GM23338 (cell line): ENCODE measurements at regions not wholly inside any gene's neighbourhood (a gene's known extent, or its start where the extent isn't known, plus 50 kb on each side); places are given as distances from the start of the nearest gene placed in this dataset.

Source experiments
- ATAC-seq: fragments of 200-7000 bp; cut with Tn5 transposase; 3 replicates; pipeline ENCODE4 v1.9.1; 2020
- DNase-seq: peaks from one replicate; pipeline ENCODE4 v3.0.0-alpha.2; 2015; ENCODE audit warnings: low spot score
- H2AFZ ChIP-seq: fragments of 200-600 bp; sonication (generic); 2 replicates; pipeline ENCODE4 v1.8.0; 2016; ENCODE audit warnings: antibody characterized with exemption, mild to moderate bottlenecking, moderate library complexity
- H3F3A ChIP-seq: fragments of 200-600 bp; sonication (generic); replicated peaks from 2 replicates; pipeline ENCODE4 v1.8.0; 2017; ENCODE audit warnings: antibody characterized with exemption, mixed run types, low read depth
- H3K27ac ChIP-seq: fragments of 200-600 bp; sonication (generic); 2 replicates; pipeline ENCODE4 v1.6.1; 2016; ENCODE audit warnings: low read depth
- H3K27me3 ChIP-seq: fragments of 200-600 bp; sonication (generic); 2 replicates; pipeline ENCODE4 v1.8.0; 2016; ENCODE audit warnings: mild to moderate bottlenecking, mixed run types, moderate library complexity; ENCODE audit not compliant: insufficient read depth
- H3K36me3 ChIP-seq: fragments of 200-600 bp; sonication (generic); 2 replicates; pipeline ENCODE4 v1.8.0; 2016; ENCODE audit warnings: mild to moderate bottlenecking; ENCODE audit not compliant: insufficient read depth
- H3K4me1 ChIP-seq: fragments of 200-600 bp; sonication (generic); 2 replicates; pipeline ENCODE4 v1.8.0; 2016; ENCODE audit warnings: mild to moderate bottlenecking, moderate library complexity; ENCODE audit not compliant: insufficient read depth
- H3K4me2 ChIP-seq: fragments of 200-600 bp; sonication (generic); 2 replicates; pipeline ENCODE4 v1.7.1; 2017; ENCODE audit warnings: mixed run types
- H3K4me3 ChIP-seq: fragments of 200-600 bp; sonication (generic); 2 replicates; pipeline ENCODE4 v1.6.1; 2016; ENCODE audit warnings: mixed run types
- H3K79me2 ChIP-seq: fragments of 200-600 bp; sonication (generic); replicated peaks from 2 replicates; pipeline ENCODE4 v1.8.0; 2017; ENCODE audit warnings: mild to moderate bottlenecking; ENCODE audit not compliant: insufficient read depth
- H3K9me2 ChIP-seq: fragments of 200-600 bp; sonication (generic); 2 replicates; pipeline ENCODE4 v1.8.0; 2017; ENCODE audit not compliant: insufficient read depth
- H4K20me1 ChIP-seq: fragments of 200-600 bp; sonication (generic); replicated peaks from 2 replicates; pipeline ENCODE4 v1.8.0; 2017; ENCODE audit warnings: mild to moderate bottlenecking; ENCODE audit not compliant: insufficient read depth
- H3K27ac Mint-ChIP-seq: 2 replicates; pipeline ENCODE4 v1.8.0; 2020; ENCODE audit warnings: inconsistent platforms, mild to moderate bottlenecking, moderate library complexity, mixed read lengths
- H3K27me3 Mint-ChIP-seq: 3 replicates; pipeline ENCODE4 v1.8.0; 2022; ENCODE audit warnings: low read depth, mild to moderate bottlenecking, moderate library complexity, mixed read lengths, inconsistent platforms; ENCODE audit not compliant: insufficient read depth, poor library complexity
- H3K36me3 Mint-ChIP-seq: 3 replicates; pipeline ENCODE4 v1.8.0; 2021; ENCODE audit warnings: low read depth, mild to moderate bottlenecking, inconsistent platforms, moderate library complexity, mixed read lengths
- H3K4me1 Mint-ChIP-seq: 3 replicates; pipeline ENCODE4 v1.8.0; 2020; ENCODE audit warnings: mild to moderate bottlenecking, inconsistent platforms, mixed read lengths
- H3K4me3 Mint-ChIP-seq: 3 replicates; pipeline ENCODE4 v1.8.0; 2021; ENCODE audit warnings: moderate library complexity, mild to moderate bottlenecking, inconsistent platforms, mixed read lengths
- H3K9me3 Mint-ChIP-seq: 3 replicates; pipeline ENCODE4 v1.8.0; 2020; ENCODE audit warnings: moderate library complexity, mild to moderate bottlenecking, inconsistent platforms, mixed read lengths
- CREB1 ChIP-seq: fragments of 250-450 bp; sonication (Bioruptor Pico); IDR thresholded peaks from 2 replicates; pipeline ENCODE4 v1.5.0; 2020; ENCODE audit warnings: low read depth, mild to moderate bottlenecking, moderate library complexity
- ETS1 ChIP-seq: IDR thresholded peaks from 2 replicates; pipeline ENCODE4 v1.6.1; 2016; ENCODE audit warnings: antibody characterized with exemption
- EZH2 ChIP-seq: fragments of 200-600 bp; sonication (generic); IDR thresholded peaks from one replicate; pipeline ENCODE4 v1.8.0; 2017; ENCODE audit warnings: antibody characterized with exemption, mild to moderate bottlenecking, low read depth; ENCODE audit not compliant: unreplicated experiment
- EZH2phosphoT487 ChIP-seq: fragments of 200-600 bp; sonication (generic); IDR thresholded peaks from one replicate; pipeline ENCODE4 v1.8.1; 2018; ENCODE audit warnings: antibody characterized with exemption; ENCODE audit not compliant: unreplicated experiment
- JUNB ChIP-seq: IDR thresholded peaks from one replicate; pipeline ENCODE4 v1.6.1; 2016; ENCODE audit warnings: antibody characterized with exemption; ENCODE audit not compliant: unreplicated experiment
- POLR2AphosphoS5 ChIP-seq: IDR thresholded peaks from 2 replicates; pipeline ENCODE4 v1.6.1; 2016; ENCODE audit warnings: antibody characterized with exemption, low read depth
- ZNF331 ChIP-seq: fragments of 250-450 bp; sonication (Bioruptor Pico); IDR thresholded peaks from 2 replicates; pipeline ENCODE4 v1.5.0; 2020; ENCODE audit warnings: low read depth, mild to moderate bottlenecking, moderate library complexity
- ZNF462 ChIP-seq: fragments of 250-450 bp; sonication (Bioruptor Pico); IDR thresholded peaks from 2 replicates; pipeline ENCODE4 v1.5.0; 2020; ENCODE audit warnings: mild to moderate bottlenecking, moderate library complexity

GRCh38 chr4:32830160-32830559, 2110.0 kb downstream of the PCDH7 start (continued):
- TF ChIP-seq ZNF462 (CRISPR knock-in tag) (no peak), POLR2AphosphoS5 (no peak), EZH2phosphoT487 (no peak), CREB1 (CRISPR knock-in tag) (no peak), ZNF331 (CRISPR knock-in tag) (no peak), JUNB (no peak), EZH2 (no peak)

- Mint-ChIP-seq H3K4me1 (no peaks in the 10 kb centered on the region), H3K27ac (no peak overlapping the region), H3K9me3 (peaks cover 31% of the 10 kb centered on the region), H3K27me3 (peaks cover 4% of the 10 kb centered on the region), H3K36me3 (peaks cover 26% of the 10 kb centered on the region; the same call in 2 of the 3 replicates), H3K4me3 (no peak overlapping the region)
- H3K27ac ChIP-seq = no peak overlapping the region
- no peaks in the 10 kb centered on the region for H3K27me3 ChIP-seq
- no peaks in the 10 kb centered on the region for H3K9me2 ChIP-seq
- no peak overlapping the region for H3K4me3 ChIP-seq
- H3F3A ChIP-seq = no peaks in the 10 kb centered on the region
- H2AFZ ChIP-seq = no peak overlapping the region
- DNase-seq (no peak), ATAC-seq (no peak)
- no peaks in the 10 kb centered on the region for H3K4me1 ChIP-seq
- no peaks in the 10 kb centered on the region for H3K79me2 ChIP-seq
- H3K4me2 ChIP-seq = no peak overlapping the region
- no peaks in the 10 kb centered on the region for H4K20me1 ChIP-seq
- H3K36me3 ChIP-seq = peaks cover 10% of the 10 kb centered on the region; the same call in 1 of the 2 replicates
- no peak for TF ChIP-seq ETS1
- TF ChIP-seq ZNF462 (CRISPR knock-in tag) = no peak
Measured at GRCh38 chr4:32831104-32831503, 2110.9 kb downstream of the PCDH7 start.
